GM19023 (cell line): ENCODE measurements at regions not wholly inside any gene's neighbourhood (a gene's known extent, or its start where the extent isn't known, plus 50 kb on each side); places are given as distances from the start of the nearest gene placed in this dataset.

ENCODE experiments used
- ATAC-seq: cut with Tn5 transposase; IDR thresholded peaks from one replicate; pipeline ENCODE4 v1.9.1; 2021; ENCODE audit warnings: mild to moderate bottlenecking, moderate library complexity; ENCODE audit not compliant: unreplicated experiment

DNA sequence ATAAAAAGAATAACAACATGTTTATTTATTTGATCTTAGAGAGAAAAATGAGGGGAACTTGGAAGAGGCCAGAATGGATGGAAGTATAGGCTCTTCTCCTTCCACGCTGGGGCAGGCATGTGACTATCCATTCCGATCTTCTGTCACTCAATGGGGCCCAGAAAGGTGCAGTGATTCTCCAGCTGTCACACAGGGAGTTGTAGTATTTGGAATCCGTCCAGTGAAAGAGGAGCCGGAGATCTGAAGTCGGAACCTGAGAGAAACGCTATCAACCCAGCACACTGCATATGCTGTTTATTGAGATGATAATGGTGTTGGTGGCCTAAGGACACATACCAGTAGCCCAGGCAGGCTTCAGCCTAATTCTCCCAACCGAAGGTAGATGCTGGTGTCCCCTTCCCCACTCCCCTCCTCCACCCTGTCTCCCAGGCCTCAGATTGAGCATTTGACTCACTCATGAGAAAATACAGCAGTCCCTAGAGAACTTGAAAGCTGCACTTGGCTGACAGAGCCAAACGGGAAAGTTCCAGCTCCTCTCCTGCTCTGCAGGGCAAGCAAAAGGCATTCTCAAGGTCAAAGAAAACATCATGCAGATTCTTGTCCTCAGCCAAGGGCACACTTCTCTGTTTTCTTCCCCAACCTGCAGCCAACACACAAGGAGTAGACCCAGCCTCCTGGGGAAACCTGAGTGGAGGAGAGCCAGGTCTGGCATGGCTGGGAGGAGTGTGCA, 100.4 kb downstream of the IRF2BPL start:
- ATAC-seq = no peak

DNA sequence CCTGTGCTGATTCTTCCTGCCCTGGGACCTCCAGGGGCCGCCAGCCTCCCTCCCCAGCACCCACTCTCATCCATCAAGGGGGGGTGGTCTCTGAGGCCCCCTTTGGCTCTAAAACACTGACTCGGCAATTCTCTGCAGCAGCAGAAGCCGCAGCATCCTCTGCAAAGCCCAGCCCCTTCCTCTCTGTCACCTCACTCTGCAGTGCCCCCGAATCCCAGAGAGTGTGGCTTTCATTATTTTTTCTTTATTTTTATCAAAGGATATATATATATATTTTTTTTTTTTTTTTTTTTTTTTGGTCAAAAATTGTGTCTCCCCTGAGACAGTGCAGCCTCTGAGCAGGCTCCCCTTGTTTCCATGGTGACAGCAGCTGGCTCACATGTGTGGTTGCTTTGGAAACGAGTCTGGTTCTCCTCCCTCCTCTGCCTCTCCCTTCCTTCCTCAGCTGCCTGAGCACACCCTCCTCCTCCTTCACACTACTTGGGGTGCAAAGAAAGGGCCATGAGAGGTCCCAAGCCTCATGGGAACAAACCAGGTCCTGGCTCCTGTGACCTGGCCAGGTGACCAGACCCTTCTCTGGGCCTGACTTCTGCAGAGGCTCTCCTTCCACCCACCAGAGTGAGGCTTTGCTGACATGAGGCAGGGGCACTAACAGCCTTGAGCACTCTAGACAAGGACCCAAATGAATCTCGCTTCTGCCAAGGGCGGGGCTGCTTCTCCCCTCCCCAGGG, 100.5 kb downstream of the LRRC74A start:
- no peak for ATAC-seq

DNA sequence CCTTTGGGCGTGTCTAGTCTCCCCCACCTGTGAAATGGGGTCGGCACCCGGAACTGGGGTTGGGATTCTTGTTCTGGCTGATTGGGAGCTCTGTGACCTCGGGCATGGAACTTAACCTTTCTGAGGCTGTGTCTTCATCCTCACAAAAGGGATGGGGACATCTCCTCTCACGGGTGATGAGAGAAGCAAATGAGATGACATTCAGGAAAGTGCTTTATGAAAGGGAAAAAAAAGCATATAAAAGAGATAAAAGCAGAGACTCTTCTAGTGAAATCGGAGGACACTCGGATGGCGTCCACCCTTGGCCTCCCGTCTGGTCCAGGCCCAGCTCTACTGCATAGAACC, 98.9 kb downstream of the LRRC74A start:
- no peak for ATAC-seq

DNA sequence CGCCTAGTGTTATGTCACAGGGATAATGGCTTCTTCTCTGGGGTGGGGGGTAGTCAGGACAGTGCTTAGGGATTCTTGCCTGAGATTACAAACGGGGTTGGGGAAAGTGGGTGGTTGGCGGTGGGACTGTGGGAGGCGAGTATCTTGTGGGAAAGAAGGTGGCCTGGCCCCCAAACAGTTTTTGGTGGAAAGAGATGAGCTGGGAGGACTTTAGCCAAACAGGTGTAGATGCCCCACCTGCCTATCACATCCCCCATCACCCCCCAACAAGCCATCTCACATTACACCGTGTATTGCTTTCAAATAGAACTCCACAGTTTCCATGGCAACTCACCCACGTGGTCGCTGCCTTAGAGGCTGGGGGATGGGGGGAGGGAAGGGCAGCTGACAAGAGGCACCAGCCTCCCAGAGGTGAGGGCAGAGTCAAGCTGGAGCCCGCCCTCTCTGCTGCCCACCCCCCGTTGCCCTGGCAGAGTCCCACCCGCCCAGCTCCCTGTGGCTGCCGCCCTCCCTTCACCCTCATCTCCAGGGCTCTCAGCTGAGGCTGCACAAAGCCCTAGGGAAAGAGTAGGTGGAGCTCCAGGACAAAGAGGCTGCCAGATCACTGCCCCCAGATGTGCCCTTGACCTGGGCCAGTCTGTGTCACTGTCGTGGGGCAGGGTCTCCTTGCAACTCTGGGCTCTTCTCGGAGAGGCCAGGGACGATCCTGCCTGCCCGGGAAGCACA, 98.3 kb downstream of the LRRC74A start:
- ATAC-seq = no peak

GRCh38 chr14:76923431-76924370, 97.5 kb downstream of the LRRC74A start:
- no peak for ATAC-seq

DNA sequence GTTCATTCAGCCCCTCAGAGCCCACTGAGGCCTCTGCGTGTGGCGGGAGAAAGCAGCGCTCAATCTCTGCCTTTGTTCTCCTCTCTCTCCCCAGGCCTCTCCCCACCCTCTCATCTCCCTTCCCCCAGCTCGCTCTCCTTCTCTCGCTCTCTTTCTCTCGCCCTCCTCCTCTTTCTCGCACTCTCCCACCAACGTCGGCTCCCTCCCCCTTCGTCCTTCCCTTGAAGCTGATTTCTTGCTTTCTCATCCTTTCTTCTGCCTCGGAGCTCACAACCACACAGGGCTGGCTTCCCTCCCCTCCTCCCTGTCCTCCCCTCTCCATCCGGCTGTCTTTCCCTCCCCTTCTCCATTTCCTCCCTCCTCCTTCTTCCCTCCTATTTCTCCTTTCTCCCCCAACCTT, 96.4 kb downstream of the LRRC74A start:
- no peak for ATAC-seq

DNA sequence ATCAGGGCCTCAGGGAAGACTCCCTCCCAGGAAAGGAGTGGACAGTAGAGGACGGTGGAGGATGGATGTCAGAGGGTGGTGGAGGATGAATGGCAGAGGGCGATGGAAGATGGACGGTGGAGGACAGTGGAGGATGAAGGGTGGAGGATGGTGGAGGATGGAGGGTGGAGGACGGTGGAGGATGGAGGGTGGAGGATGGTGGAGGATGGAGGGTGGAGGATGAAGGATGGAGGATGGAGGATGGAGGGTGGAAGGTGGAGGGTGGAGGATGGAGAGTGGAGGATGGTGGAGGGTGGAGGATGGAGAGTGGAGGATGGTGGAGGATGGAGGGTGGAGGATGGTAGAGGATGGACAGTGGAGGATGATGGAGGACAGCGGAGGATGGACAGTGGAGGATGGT, 95.9 kb downstream of the LRRC74A start:
- ATAC-seq = no peak

DNA sequence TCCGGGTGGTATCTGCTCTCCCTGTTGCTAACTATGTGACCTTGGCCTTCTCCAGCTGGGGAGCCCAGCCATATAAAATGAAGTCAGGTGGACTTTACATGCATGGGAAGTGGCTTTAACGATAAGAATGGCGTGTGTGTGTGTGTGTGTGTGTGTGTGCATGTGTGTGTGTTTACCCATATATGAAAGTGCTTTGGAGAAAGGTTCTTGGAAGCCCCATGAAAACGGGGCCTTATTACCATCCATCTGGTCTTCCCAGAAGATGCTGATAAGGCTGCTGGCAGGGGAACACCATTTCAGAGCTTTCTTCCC, 94.8 kb downstream of the LRRC74A start:
- no peak for ATAC-seq

- no peak for ATAC-seq
Observed at GRCh38 chr14:76920331-76921087, 94.3 kb downstream of the LRRC74A start.

DNA sequence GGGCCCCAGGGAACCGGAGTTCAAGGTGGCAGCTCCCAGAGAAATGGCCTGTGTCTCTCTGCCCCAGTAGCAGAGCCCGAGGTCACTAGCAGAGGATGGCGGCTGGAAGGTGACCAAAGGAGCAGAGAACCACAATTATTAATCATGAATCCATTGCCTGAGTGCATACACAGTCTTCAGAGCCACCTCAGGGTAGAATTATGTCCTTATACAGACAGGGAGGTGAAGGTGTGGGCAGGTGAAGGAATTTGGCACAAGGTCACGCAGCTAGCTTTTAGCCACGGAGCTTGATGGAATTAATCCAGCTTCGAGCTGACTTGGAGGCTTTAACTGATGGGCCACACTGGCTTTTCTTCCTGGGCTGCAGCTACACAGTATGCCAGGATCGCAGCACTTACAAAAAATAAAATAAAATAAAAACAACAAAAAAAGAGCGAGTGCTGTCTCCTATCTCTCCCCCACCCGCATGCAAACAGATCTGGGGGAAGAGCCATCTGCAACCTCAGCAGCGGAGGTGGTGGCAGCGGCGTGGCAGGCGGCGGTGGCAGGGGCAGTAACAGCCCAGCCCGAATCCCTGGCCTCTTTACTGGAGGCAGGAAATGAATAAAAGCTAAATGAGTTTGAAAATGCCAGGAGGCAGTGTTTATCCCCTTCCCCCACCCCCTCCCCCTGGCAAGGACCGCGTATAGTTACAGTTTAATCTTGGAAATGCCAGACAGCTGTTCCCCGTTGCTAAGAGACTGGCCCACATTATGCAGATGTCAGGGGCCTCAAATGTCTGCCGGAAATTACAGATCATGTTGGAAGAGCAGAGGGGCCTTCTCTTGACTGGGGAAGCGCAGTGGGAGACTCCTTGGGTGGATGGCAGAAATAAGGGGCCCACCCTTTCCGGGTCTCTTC, 93.5 kb downstream of the LRRC74A start:
- no peak for ATAC-seq
